HG02870 (cell line): ENCODE measurements at regions not wholly inside any gene's neighbourhood (a gene's known extent, or its start where the extent isn't known, plus 50 kb on each side); places are given as distances from the start of the nearest gene placed in this dataset.
"Not testable (repeated sequence)": the region's sequence is repeated elsewhere in the genome, so short reads cannot be mapped to it uniquely, and the experiment has no call there.

Experiments used
- ATAC-seq: cut with Tn5 transposase; IDR thresholded peaks from one replicate; pipeline ENCODE4 v1.9.1; 2021; ENCODE audit warnings: mild to moderate bottlenecking, moderate library complexity; ENCODE audit not compliant: unreplicated experiment

- no peak for ATAC-seq
Measured at GRCh38 chr11:19437760-19438159, 197.0 kb upstream of the E2F8 start.

DNA sequence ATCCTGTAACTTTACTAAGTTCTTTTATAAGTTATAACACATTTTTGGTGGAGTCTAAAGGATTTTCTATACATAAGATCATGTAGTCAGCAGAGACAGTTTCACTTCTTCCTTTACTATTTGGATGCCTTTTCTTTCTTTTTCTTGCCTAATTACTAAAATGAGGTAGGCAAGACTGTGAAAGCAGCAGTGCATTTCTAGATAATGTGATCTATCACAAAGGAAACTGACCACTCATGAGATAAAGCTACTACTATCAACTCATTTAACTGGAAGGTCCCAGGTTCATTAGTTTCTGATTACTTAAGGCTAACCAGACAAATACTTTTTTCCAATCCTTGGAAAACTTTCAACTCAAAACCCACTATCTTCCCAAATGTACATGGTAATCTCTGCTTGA, 196.2 kb upstream of the E2F8 start:
- peak; percentile 34 for ATAC-seq

- ATAC-seq = no peak
Measured at GRCh38 chr11:19435306-19435989, 194.7 kb upstream of the E2F8 start.

DNA sequence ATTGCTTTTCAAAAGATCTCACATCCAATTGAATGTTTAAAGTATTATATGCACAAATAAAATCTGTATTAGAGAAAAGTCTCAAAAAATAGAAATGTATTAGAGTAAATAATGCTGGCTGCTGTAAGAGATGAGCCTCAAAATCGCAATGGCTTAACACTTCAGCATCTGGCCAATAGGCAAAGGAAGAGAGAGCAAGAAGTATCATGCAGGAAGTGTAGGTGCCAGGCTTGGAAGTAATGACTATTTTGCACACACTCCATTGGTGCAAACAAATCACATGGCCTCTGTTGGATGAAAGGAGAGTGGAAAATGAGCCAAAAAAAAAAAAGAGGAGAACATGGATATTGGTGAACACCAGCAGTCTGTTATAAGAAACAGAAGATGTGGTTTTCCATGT, 193.0 kb upstream of the E2F8 start:
- no peak for ATAC-seq

GRCh38 chr11:19433367-19433766, 192.6 kb upstream of the E2F8 start:
- ATAC-seq = peak; percentile 39

DNA sequence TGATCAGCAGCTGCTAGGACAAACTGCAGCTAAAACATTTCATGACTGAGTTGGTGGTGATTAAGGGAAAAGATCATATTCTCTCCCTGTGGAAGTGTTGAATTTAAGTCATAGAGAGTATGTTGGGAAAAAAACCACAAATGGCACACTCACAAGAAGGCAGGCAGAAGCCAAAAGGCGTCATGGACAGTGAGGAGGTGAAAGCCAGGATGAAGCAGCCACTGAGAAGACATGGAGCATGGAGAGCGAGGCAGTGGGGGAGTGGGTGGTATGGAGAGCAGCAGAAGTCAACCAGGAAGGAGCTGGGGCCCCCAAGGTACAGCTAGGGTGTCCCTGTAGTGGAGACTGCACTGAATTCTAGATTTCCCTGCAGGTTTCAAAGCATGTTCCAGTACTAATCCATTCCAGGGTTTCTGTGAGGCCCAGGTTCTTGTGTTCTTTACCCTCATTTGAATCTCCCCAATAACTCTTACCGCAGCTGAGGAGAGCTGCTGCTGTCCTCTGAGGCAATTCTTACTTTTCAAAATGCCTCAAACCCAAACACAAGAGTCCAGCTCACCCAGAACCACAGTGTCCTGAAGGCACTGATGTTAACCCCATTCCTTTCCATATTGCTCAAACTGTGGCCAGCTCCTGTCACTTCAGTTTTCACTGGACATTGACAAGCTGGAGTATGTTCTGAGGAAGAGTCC, 191.8 kb upstream of the E2F8 start:
- ATAC-seq = peak; percentile 59

- no peak for ATAC-seq
Measured at GRCh38 chr11:19430754-19431398, 190.1 kb upstream of the E2F8 start.

- no peak for ATAC-seq
Measured at GRCh38 chr11:19430346-19430745, 189.6 kb upstream of the E2F8 start.

DNA sequence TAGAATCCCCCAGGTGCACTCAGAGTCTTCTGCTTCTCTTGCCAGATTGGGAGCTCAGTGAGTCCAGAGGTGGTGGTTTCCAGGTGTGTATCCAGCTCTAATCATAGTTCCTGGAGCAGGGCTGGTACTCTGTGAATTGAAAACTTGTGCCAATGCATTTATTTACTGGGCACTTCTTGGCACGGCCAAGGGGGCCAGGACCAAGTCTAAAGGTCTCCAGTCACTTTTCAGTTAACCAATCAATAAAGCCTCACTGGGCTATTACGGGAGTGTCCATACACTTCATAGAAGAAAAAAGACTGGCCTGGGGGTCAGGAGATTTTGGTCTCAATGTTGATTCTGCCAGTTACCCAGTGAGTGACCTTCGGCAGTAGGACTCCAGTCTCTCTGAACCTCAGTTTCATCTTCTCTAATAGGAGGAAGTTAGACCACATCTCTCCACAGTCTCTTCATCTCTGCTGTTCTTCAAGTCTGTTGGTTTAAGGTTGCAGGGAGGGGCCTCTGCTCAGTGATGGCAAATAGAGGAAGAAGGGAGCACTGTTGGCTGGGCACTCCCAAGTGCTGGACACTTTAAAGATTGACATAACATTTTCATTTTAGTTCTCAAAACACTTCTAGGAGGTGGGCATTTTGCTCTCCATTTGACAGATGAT, 188.5 kb upstream of the E2F8 start:
- no peak for ATAC-seq

GRCh38 chr11:19428206-19429002, 187.7 kb upstream of the E2F8 start:
- ATAC-seq = no peak

DNA sequence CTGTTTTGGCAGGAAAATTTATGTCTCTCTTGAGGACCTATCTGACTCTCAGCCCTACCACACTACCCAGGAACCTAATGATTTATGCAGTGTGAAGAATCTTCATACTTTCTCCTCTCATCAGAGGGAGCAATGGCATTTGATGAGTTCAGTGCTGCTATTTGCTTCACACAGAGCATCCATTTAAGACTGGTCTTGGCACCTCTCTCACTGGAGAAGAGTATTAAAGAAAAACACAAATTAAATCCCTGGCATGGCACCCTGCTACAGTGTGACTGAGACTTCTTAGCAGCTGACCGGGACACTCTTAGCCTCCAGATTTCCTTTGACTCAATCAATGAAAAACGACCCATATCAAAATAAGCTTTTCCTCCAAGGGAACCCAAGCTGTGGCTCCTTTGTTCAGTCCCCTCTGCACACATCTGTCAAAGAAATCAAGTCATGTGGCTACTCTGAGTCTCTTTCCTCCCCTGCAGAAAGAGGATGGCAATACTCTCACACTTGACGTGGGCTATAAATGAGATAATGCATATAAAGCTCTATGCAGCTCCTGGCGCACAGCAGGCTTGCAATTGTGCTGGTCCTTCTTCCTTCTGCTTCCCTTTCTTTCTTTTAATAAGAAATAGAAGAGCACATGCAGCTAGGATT, 186.1 kb upstream of the E2F8 start:
- ATAC-seq = no peak

DNA sequence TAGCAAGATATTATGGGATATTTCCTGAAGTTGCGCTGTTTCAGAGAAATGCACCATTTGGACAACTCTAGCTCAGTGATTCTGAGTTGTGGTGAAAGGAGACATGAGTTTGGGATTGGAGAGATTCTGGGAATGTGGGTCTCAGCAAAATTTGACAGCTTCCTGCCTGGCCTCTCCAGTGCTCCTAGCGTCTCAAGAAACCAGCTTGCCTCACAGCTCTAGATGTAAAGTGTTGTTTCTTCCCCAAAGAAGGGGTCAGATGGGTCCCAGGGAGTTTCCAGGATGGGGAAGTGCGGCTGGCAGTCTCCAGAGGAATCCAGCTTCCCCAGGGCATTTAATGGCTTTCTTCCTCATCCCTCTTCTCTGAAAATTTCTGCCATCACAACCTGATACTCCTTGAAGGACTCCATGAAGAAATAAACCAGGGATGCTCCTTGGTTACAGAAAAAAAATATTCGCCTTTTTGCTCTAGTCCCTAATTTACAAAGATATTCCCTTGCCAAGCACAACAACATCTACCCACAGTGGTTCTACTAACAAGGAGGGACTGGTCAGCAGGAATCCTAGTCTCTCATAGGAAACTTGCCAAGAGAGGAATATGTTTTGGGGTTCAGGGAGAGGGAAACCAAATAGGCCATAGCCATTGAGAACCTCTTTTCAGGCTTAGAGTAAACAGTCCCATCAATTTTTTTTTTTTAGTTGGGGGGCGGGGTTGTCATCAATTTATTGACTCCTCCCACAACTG, 185.4 kb upstream of the E2F8 start:
- no peak for ATAC-seq

DNA sequence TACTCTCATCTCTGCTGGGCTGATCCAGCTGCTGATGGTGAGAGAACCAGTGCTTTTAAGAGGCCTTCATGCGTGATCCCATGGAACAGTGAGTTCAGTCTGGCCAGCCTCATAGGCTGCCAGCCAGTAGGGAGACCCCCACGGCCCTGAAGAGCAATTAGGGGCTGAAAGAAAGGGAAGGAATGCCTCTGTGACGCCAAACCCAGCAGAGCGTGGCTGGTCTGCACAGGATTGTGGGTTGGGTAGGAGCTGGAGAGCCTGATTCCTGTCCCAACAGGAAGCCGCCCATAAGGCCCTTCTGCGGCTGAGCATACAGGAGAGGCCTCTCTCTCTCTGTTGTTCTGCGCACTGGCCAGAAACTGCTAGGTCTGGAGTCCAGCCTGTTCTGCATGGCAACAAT, 181.5 kb upstream of the E2F8 start:
- no peak for ATAC-seq

- no peak for ATAC-seq
Measured at GRCh38 chr11:19420868-19421533, 180.3 kb upstream of the E2F8 start.

DNA sequence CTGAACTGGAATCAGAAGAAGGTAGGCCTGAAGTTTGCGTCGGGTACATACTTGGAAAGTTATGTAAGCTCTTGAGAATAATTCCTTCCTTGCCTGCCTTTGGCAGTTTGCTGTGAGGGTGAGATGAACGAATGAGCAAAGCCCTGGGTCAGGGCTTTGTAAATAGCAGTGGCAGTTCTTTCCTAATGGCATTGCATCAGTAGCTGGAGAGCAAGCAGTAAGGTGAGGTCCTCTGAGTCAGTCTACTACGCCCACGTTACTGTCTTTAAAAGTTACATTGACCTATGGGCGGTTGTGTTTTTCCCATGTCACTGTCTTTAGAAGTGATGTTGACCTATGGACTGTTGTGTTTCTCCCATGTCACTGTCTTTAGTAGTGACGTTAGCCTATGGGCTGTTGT, 179.1 kb upstream of the E2F8 start:
- no peak for ATAC-seq

GRCh38 chr11:19419021-19419750, 178.4 kb upstream of the E2F8 start:
- no peak for ATAC-seq

- ATAC-seq = no peak
Measured at GRCh38 chr11:19418221-19418620, 177.5 kb upstream of the E2F8 start.

GRCh38 chr11:19412070-19412469, 171.3 kb upstream of the E2F8 start:
- not testable (repeated sequence) for ATAC-seq
